Pancreas (tissue), 10 donors: ENCODE measurements at regions not wholly inside any gene's neighbourhood (a gene's known extent, or its start where the extent isn't known, plus 50 kb on each side); places are given as distances from the start of the nearest gene placed in this dataset.

Experiments used
- ATAC-seq, 4 donors: fragments of 200-7000 bp; cut with Tn5 transposase; one replicate each; pipeline versions ENCODE4 v1.8.0 to v1.9.1; 2020; ENCODE audit warnings: mild to moderate bottlenecking in 4 of 4, moderate library complexity in 4 of 4
- DNase-seq, 6 donors: peaks; one replicate each; pipeline ENCODE4 v3.0.0-alpha.2; 2020
- FAIRE-seq: peaks from 2 replicates; lab custom pipeline; 2012; peaks lifted over from hg19 to GRCh38; lab: Jason Lieb, UNC
- H3K27ac ChIP-seq, 4 donors: fragments of 200-600 bp; sonication (generic); 1 replicate in 3 of 4; 2 replicates in 1 of 4; pipeline versions ENCODE4 v1.5.0 to v1.8.0; 2020
- H3K27me3 ChIP-seq, 4 donors: fragments of 200-600 bp; one replicate each; pipeline ENCODE4 v1.8.0; 2021
- H3K36me3 ChIP-seq, 3 donors: fragments of 200-600 bp; sonication (generic) in 1 of 3; one replicate each; pipeline versions ENCODE4 v1.5.0 to v1.8.0; 2020 to 2021
- H3K4me1 ChIP-seq, 3 donors: fragments of 200-600 bp; one replicate each; pipeline ENCODE4 v1.8.0; 2021
- H3K4me3 ChIP-seq, 4 donors: fragments of 200-600 bp; sonication (generic) in 2 of 4; one replicate each; pipeline versions ENCODE4 v1.5.0 to v1.8.0; 2020 to 2021
- H3K9me3 ChIP-seq, 4 donors: fragments of 200-600 bp; one replicate each; pipeline ENCODE4 v1.8.0; 2021
- WGBS, 2 donors: extraction: QIAGEN DNeasy Blood & Tissue Kit; methylation state at CpG; one replicate each; pipeline ENCODE4 v1.1.7; 2013; 5-methylcytosine and 5-hydroxymethylcytosine counted together
- intact Hi-C, 3 donors: fragments of 100-400 bp; cut with DNase I; formaldehyde crosslinking; loops; one replicate each; pipeline versions ENCODE4 v1.11.1 to v1.14.2; 2022
- TF ChIP-seq, protein P1 (sequence below), 4 donors: fragments of 200-600 bp; sonication (generic) in 3 of 4; IDR thresholded peaks; one replicate each; pipeline versions ENCODE4 v1.5.0 to v1.8.0; 2021; ENCODE audit warnings: antibody characterized with exemption in 4 of 4
- donor health status: healthy with polysubstance abuse.
- donor health status: DM: no; HTN: no; CAD: no; lungs with moderate emphysema.
- donor health status: DM: no; HTN: no; CAD: no.
- donor health status: control.
- donor health status: control.
- donor health status: Bipolar disorder and iron deficiency.
- donor health status: DM: yes; HTN: yes; CAD: no.
- donor health status: DM: no; HTN: no; CAD: no.
- donor health status: DM: no; HTN: no; CAD: no.
- donor health status: DM: yes; HTN: yes; CAD: no.

DNA sequence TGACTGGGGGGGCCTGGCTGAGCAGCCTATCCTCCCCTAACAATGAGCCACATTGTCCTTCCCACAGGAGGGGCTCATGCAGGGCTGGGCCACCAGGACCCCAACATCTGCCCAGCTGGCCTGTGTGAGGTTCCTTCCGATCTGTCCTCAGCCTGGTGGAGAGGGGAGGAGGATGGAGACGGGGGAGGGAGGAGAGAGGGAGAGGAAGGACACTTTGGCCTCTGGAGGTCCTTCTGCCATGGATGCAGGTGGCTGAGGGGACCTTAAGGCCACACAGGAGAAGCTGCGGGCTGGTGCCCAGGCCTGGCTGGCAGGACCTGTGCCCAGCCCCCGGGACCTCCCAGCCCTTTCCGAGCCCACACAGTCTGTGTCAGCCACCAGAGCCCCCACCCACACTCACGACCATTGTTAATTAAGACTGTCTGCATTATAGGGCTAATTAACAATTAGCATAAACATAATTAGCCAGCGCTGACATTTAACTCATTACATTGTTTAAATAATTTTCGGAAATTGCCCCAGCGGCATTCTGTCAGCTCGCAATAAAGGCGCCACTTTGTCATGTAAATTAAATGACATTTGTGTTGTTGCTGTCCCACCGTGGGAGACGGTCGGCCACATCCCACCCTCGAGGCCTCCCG, 53.0 kb upstream of the NKX1-1 start:
- DNase-seq = no peak
- WGBS, 2 donors = 40 to 44% methylated on average over 16 of the region's 16 CpGs
- FAIRE-seq = no peak
- Histone ChIP-seq H3K9me3 (no peaks in the 10 kb centered on the region), H3K27me3 (peaks cover 0 to 7% (median 0%) of the 10 kb centered on the region in 4 donors), H3K4me3 (no peak overlapping the region), H3K36me3 (no peaks in the 10 kb centered on the region), H3K4me1 (no peaks in the 10 kb centered on the region), H3K27ac (no peak overlapping the region)
- TF ChIP-seq, protein P1, sequence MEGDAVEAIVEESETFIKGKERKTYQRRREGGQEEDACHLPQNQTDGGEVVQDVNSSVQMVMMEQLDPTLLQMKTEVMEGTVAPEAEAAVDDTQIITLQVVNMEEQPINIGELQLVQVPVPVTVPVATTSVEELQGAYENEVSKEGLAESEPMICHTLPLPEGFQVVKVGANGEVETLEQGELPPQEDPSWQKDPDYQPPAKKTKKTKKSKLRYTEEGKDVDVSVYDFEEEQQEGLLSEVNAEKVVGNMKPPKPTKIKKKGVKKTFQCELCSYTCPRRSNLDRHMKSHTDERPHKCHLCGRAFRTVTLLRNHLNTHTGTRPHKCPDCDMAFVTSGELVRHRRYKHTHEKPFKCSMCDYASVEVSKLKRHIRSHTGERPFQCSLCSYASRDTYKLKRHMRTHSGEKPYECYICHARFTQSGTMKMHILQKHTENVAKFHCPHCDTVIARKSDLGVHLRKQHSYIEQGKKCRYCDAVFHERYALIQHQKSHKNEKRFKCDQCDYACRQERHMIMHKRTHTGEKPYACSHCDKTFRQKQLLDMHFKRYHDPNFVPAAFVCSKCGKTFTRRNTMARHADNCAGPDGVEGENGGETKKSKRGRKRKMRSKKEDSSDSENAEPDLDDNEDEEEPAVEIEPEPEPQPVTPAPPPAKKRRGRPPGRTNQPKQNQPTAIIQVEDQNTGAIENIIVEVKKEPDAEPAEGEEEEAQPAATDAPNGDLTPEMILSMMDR (IDR thresholded peaks at IDR 0.05) = no peak
- intact Hi-C loops = no loop called here
- ATAC-seq = no peak

DNA sequence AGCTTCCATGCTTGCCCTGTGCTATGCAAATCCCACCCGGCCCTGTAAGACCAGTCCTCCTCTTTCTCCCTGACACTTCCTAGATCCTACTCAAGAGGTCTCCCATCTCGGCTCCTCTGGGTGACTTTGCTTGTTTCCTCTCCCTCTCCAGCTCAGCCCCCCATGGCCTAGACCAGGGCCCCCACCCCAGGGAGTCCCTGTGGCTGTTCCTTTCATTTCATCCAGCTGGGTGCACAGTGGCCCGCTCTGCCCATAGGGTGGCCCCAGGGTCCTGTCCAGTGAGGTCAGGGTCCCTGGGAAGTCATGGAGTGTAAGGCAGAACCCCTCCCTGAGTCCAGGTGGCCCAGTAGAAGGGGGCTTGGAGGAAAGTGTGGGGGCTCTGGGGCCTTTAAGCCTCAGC, 52.3 kb upstream of the NKX1-1 start:
- Histone ChIP-seq H3K9me3 (no peaks in the 10 kb centered on the region), H3K4me1 (no peaks in the 10 kb centered on the region), H3K27ac (no peak overlapping the region), H3K4me3 (no peak overlapping the region), H3K27me3 (peaks cover 0 to 7% (median 0%) of the 10 kb centered on the region in 4 donors), H3K36me3 (no peaks in the 10 kb centered on the region)
- 53 to 64% methylated on average over 3 of the region's 3 CpGs for WGBS, 2 donors
- ATAC-seq (no peak), DNase-seq (no peak), FAIRE-seq (no peak)
- TF ChIP-seq, protein P1 (IDR thresholded peaks at IDR 0.05) = no peak
- intact Hi-C loops = no loop called here
